Stomach (tissue), 8 donors: ENCODE measurements at regions not wholly inside any gene's neighbourhood (a gene's known extent, or its start where the extent isn't known, plus 50 kb on each side); places are given as distances from the start of the nearest gene placed in this dataset.

Source experiments
- DNase-seq, 2 donors: peaks; one replicate each; pipeline versions ENCODE4 v3.0.0 to v3.0.0-alpha.2; 2013 to 2019
- H3K27ac ChIP-seq, 5 donors: fragments of 200-600 bp in 4 of 5; sonication (generic) in 4 of 5; one replicate each; pipeline ENCODE4 v1.5.1; 2013 to 2019; ENCODE audit warnings: mild to moderate bottlenecking in 1 of 5, moderate library complexity in 1 of 5
- H3K27me3 ChIP-seq, 3 donors: fragments of 200-600 bp; sonication (generic); one replicate each; pipeline ENCODE4 v1.5.1; 2017 to 2019; ENCODE audit warnings: mixed run types in 1 of 3
- H3K36me3 ChIP-seq, 4 donors: fragments of 200-600 bp; sonication (generic); 1 replicate in 3 of 4; 2 replicates in 1 of 4; pipeline ENCODE4 v1.5.1; 2016 to 2019
- H3K4me1 ChIP-seq, 4 donors: fragments of 200-600 bp; sonication (generic); one replicate each; pipeline ENCODE4 v1.5.1; 2016 to 2019
- H3K4me3 ChIP-seq, 4 donors: fragments of 200-600 bp; sonication (generic) in 3 of 4; one replicate each; pipeline ENCODE4 v1.5.1; 2016 to 2019; ENCODE audit warnings: mild to moderate bottlenecking in 1 of 4
- H3K9me3 ChIP-seq, 4 donors: fragments of 200-600 bp; sonication (generic); one replicate each; pipeline ENCODE4 v1.5.1; 2016 to 2019
- CTCF ChIP-seq, 7 experiments: fragments of 450-650 bp in 4 of 7; fragments of 200-600 bp in 3 of 7; sonication (generic) in 3 of 7; IDR thresholded peaks; one replicate each; pipeline ENCODE4 v1.5.1; 2016 to 2019; ENCODE audit warnings: antibody characterized with exemption in 7 of 7, control low read depth in 2 of 7, mild to moderate bottlenecking in 1 of 7
- EP300 ChIP-seq: sonication (generic); formaldehyde crosslinking; IDR thresholded peaks from one replicate; pipeline ENCODE4 v1.6.1; 2017; ENCODE audit warnings: antibody characterized with exemption
- POLR2A ChIP-seq, 4 donors: fragments of 450-650 bp; IDR thresholded peaks; one replicate each; pipeline ENCODE4 v1.6.1; 2016; ENCODE audit warnings: antibody characterized with exemption in 4 of 4, control low read depth in 2 of 4, mild to moderate bottlenecking in 1 of 4, moderate library complexity in 1 of 4
- POLR2AphosphoS5 ChIP-seq, 3 donors: sonication (generic); formaldehyde crosslinking; IDR thresholded peaks; one replicate each; pipeline ENCODE4 v1.6.1; 2016; ENCODE audit warnings: antibody characterized with exemption in 3 of 3
- WGBS, 5 donors: extraction: QIAGEN DNeasy Blood & Tissue Kit in 3 of 5; methylation state at CpG; one replicate each; pipeline versions ENCODE4 v1.1.5 to v1.1.7; 2013 to 2018; 5-methylcytosine and 5-hydroxymethylcytosine counted together
- intact Hi-C: fragments of 100-400 bp; cut with DNase I; formaldehyde crosslinking; loops from one replicate; pipeline ENCODE4 v1.15.1; 2023; ENCODE audit warnings: low total_unique reads
- donor health status: healthy with polysubstance abuse.
- donor health status: Bipolar disorder and iron deficiency.
- donor health status: healthy.

- WGBS, 5 donors: 88 to 95% (median 93%) methylated on average over 5 of the region's 5 CpGs
- H3K27ac ChIP-seq: no peak overlapping the region
- H3K27me3 ChIP-seq: no peaks in the 10 kb centered on the region
- H3K9me3 ChIP-seq: no peaks in the 10 kb centered on the region
- no peak for DNase-seq
- intact Hi-C loops: no loop called here
- H3K4me1 ChIP-seq: peaks cover 0 to 5% (median 3%) of the 10 kb centered on the region in 4 donors
- TF ChIP-seq CTCF (IDR thresholded peaks at IDR 0.05) (no peak), POLR2AphosphoS5 (IDR thresholded peaks at IDR 0.05) (no peak), POLR2A (IDR thresholded peaks at IDR 0.05) (no peak), EP300 (no peak)
- no peak overlapping the region for H3K4me3 ChIP-seq
- H3K36me3 ChIP-seq: no peaks in the 10 kb centered on the region
Measured at GRCh38 chr5:61822584-61822983, 483.4 kb upstream of the KIF2A start.

- no peaks in the 10 kb centered on the region for H3K9me3 ChIP-seq
- DNase-seq: no peak
- H3K4me3 ChIP-seq: no peak overlapping the region
- H3K4me1 ChIP-seq: peaks cover 0 to under 1% (median 0%) of the 10 kb centered on the region in 4 donors
- no peak overlapping the region for H3K27ac ChIP-seq
- intact Hi-C loops: no loop called here
- no peaks in the 10 kb centered on the region for H3K36me3 ChIP-seq
- no peaks in the 10 kb centered on the region for H3K27me3 ChIP-seq
- TF ChIP-seq POLR2AphosphoS5 (IDR thresholded peaks at IDR 0.05): no peak
- TF ChIP-seq EP300: no peak
- no peak for TF ChIP-seq POLR2A (IDR thresholded peaks at IDR 0.05)
- TF ChIP-seq CTCF (IDR thresholded peaks at IDR 0.05): no peak
- 82 to 89% (median 87%) methylated on average over 10 of the region's 10 CpGs for WGBS, 5 donors
Measured at GRCh38 chr5:61823065-61823464, 482.9 kb upstream of the KIF2A start.

GRCh38 chr5:61823781-61824180 lies 482.2 kb upstream of the KIF2A start:
- Histone ChIP-seq H3K36me3 (no peaks in the 10 kb centered on the region), H3K4me1 (no peaks in the 10 kb centered on the region), H3K27me3 (no peaks in the 10 kb centered on the region), H3K4me3 (no peak overlapping the region), H3K9me3 (no peaks in the 10 kb centered on the region), H3K27ac (no peak overlapping the region)
- TF ChIP-seq CTCF (IDR thresholded peaks at IDR 0.05): no peak
- no peak for TF ChIP-seq POLR2AphosphoS5 (IDR thresholded peaks at IDR 0.05)
- TF ChIP-seq EP300: no peak
- no peak for TF ChIP-seq POLR2A (IDR thresholded peaks at IDR 0.05)
- intact Hi-C loops: no loop called here
- 28 to 46% (median 38%) methylated on average over 2 of the region's 2 CpGs for WGBS, 5 donors
- no peak for DNase-seq

- H3K27me3 ChIP-seq: no peaks in the 10 kb centered on the region
- 80 to 92% (median 88%) methylated on average over 4 of the region's 4 CpGs for WGBS, 5 donors
- no peaks in the 10 kb centered on the region for H3K4me1 ChIP-seq
- no peaks in the 10 kb centered on the region for H3K9me3 ChIP-seq
- H3K4me3 ChIP-seq: no peak overlapping the region
- no peak overlapping the region for H3K27ac ChIP-seq
- intact Hi-C loops: no loop called here
- H3K36me3 ChIP-seq: no peaks in the 10 kb centered on the region
- DNase-seq: no peak
- TF ChIP-seq POLR2AphosphoS5 (IDR thresholded peaks at IDR 0.05): no peak
- TF ChIP-seq EP300: no peak
- TF ChIP-seq POLR2A (IDR thresholded peaks at IDR 0.05): no peak
- TF ChIP-seq CTCF (IDR thresholded peaks at IDR 0.05): no peak
Measured at GRCh38 chr5:61824396-61824795, 481.6 kb upstream of the KIF2A start.
